ENCODE measurements at regions not wholly inside any gene's neighbourhood (a gene's known extent, or its start where the extent isn't known, plus 50 kb on each side); places are given as distances from the start of the nearest gene placed in this dataset.

DNA sequence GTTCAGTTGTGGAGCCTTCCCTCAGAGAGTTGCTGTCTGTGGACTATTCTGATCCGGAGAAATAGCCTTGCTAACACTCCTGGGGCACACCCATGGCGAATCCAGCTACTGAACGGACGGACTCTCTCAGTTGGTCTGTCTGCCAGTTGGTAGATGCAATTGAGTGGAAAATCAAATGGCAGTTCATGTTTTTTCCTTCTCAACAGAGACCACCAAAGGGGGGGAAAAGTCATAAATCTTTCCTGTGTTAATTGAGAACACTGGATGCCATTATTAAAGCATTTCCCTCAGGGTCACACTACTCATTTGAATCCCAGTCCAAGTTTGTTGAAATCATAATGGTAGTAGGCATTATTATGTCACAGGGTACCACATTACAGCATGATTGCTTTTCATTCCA, 354.3 kb upstream of the FAR2 start:
- ChIA-PET POLR2A (no interaction called here), CTCF (no interaction called here)
- no peak for DNase-seq (ENCODE audit: extremely low spot score)
- TF ChIP-seq FOXA1 (IDR thresholded peaks at IDR 0.05) (no peak), ZNF384 (IDR thresholded peaks at IDR 0.05) (no peak), FOXM1 (IDR thresholded peaks at IDR 0.05; ENCODE audit: borderline replicate concordance) (no peak), SUZ12 (IDR thresholded peaks at IDR 0.05) (no peak), FOXK2 (IDR thresholded peaks at IDR 0.05) (no peak), BHLHE40 (IDR thresholded peaks at IDR 0.05; ENCODE audit: borderline replicate concordance) (no peak), HDGF (IDR thresholded peaks at IDR 0.05; ENCODE audit: borderline replicate concordance) (no peak), CTBP1 (IDR thresholded peaks at IDR 0.05; ENCODE audit: borderline replicate concordance) (no peak), TARDBP (IDR thresholded peaks at IDR 0.05) (no peak), PKNOX1 (IDR thresholded peaks at IDR 0.05) (no peak), L3MBTL2 (conservative IDR thresholded peaks at IDR 0.05) (no peak), LEF1 (IDR thresholded peaks at IDR 0.05; ENCODE audit: borderline replicate concordance) (no peak)

DNA sequence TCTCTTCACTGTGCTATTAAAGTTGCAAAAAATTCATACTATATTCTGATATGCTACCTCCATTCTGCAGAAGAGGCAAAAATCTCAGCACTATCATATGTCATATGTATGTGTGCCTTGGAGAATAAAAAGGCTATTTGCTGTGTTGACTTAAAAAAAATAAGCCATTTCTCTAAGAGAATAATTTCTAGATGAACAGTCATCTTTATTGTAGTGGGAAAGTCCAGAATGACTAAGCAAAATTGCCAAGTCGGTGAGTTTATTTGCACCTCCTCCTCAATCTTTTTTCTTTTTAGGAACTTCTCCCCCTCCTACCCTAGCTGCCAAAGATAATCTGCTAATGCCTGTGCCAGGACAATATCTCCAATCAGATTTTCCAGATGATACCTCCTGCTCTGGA, 353.8 kb upstream of the FAR2 start:
- ChIA-PET POLR2A (no interaction called here), CTCF (no interaction called here)
- no peak for TF ChIP-seq ARNT (IDR thresholded peaks at IDR 0.05)
- TF ChIP-seq LEF1 (IDR thresholded peaks at IDR 0.05; ENCODE audit: borderline replicate concordance), result no peak
- TF ChIP-seq TARDBP (IDR thresholded peaks at IDR 0.05), result no peak
- TF ChIP-seq CTBP1 (IDR thresholded peaks at IDR 0.05; ENCODE audit: borderline replicate concordance), result no peak
- no peak for TF ChIP-seq ELF4 (IDR thresholded peaks at IDR 0.05)
- no peak for TF ChIP-seq L3MBTL2 (conservative IDR thresholded peaks at IDR 0.05)
- TF ChIP-seq PKNOX1 (IDR thresholded peaks at IDR 0.05), result no peak
- no peak for TF ChIP-seq BHLHE40 (IDR thresholded peaks at IDR 0.05; ENCODE audit: borderline replicate concordance)
- TF ChIP-seq HDGF (IDR thresholded peaks at IDR 0.05; ENCODE audit: borderline replicate concordance), result no peak
- no peak for TF ChIP-seq ZNF384 (IDR thresholded peaks at IDR 0.05)
- no peak for TF ChIP-seq FOXM1 (IDR thresholded peaks at IDR 0.05; ENCODE audit: borderline replicate concordance)
- TF ChIP-seq NFRKB (IDR thresholded peaks at IDR 0.05), result no peak
- no peak for TF ChIP-seq FOXK2 (IDR thresholded peaks at IDR 0.05)
- TF ChIP-seq FOXA1 (IDR thresholded peaks at IDR 0.05), result no peak
- no peak for TF ChIP-seq SUZ12 (IDR thresholded peaks at IDR 0.05)
- no peak for TF ChIP-seq SP1 (IDR thresholded peaks at IDR 0.05)
- no peak for DNase-seq (ENCODE audit: extremely low spot score)

- TF ChIP-seq BHLHE40 (IDR thresholded peaks at IDR 0.05; ENCODE audit: borderline replicate concordance) (no peak), SP1 (IDR thresholded peaks at IDR 0.05) (no peak), NFRKB (IDR thresholded peaks at IDR 0.05) (no peak), LEF1 (IDR thresholded peaks at IDR 0.05; ENCODE audit: borderline replicate concordance) (no peak), ELF4 (IDR thresholded peaks at IDR 0.05) (no peak), FOXK2 (IDR thresholded peaks at IDR 0.05) (no peak), SUZ12 (IDR thresholded peaks at IDR 0.05) (no peak), FOXA1 (IDR thresholded peaks at IDR 0.05) (no peak), L3MBTL2 (conservative IDR thresholded peaks at IDR 0.05) (no peak), FOXM1 (IDR thresholded peaks at IDR 0.05; ENCODE audit: borderline replicate concordance) (no peak), CTBP1 (IDR thresholded peaks at IDR 0.05; ENCODE audit: borderline replicate concordance) (no peak), HDGF (IDR thresholded peaks at IDR 0.05; ENCODE audit: borderline replicate concordance) (no peak), ZNF384 (IDR thresholded peaks at IDR 0.05) (no peak), TARDBP (IDR thresholded peaks at IDR 0.05) (no peak), PKNOX1 (IDR thresholded peaks at IDR 0.05) (no peak), ARNT (IDR thresholded peaks at IDR 0.05) (no peak)
- ChIA-PET POLR2A (no interaction called here), CTCF (no interaction called here)
- DNase-seq (ENCODE audit: extremely low spot score), result no peak
These were observed 349.7 kb upstream of the FAR2 start for GRCh38 chr12:28799348-28799747.

GRCh38 chr12:28800129-28800528, 348.9 kb upstream of the FAR2 start:
- TF ChIP-seq FOXK2 (IDR thresholded peaks at IDR 0.05), result no peak
- CTCF ChIA-PET, result no interaction called here
- POLR2A ChIA-PET, result no interaction called here

GRCh38 chr12:28802706-28803438, 346.2 kb upstream of the FAR2 start:
- CTCF ChIA-PET, result no interaction called here
- POLR2A ChIA-PET, result no interaction called here

More at GRCh38 chr12:28800129-28800528, 348.9 kb upstream of the FAR2 start:
- no peak for DNase-seq (ENCODE audit: extremely low spot score)

DNA sequence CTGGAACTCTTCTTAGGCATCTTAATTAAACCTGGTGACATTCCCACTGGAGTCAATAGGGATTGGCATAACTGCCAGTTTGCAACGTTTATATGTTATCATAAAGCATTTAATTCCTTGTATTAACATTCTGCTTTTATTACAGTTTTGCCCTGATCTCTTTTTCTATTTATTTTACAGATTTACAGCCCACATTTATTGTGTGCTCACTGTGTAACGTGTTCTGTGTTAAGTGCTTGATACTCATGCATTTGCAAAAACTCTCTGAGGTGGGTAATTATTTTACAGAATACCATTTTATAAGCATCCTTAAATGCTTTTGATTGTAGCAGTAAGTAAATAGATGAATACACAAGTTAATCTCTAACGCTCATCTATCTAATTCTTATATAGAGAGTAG, 341.5 kb upstream of the FAR2 start:
- no peak for DNase-seq (ENCODE audit: extremely low spot score)
- POLR2A ChIA-PET, result no interaction called here
- CTCF ChIA-PET, result no interaction called here
- TF ChIP-seq SP1 (IDR thresholded peaks at IDR 0.05), result no peak
- TF ChIP-seq CTBP1 (IDR thresholded peaks at IDR 0.05; ENCODE audit: borderline replicate concordance), result no peak
- TF ChIP-seq ZNF384 (IDR thresholded peaks at IDR 0.05), result no peak
- no peak for TF ChIP-seq HDGF (IDR thresholded peaks at IDR 0.05; ENCODE audit: borderline replicate concordance)
- TF ChIP-seq TARDBP (IDR thresholded peaks at IDR 0.05), result no peak
- no peak for TF ChIP-seq ELF4 (IDR thresholded peaks at IDR 0.05)
- no peak for TF ChIP-seq FOXK2 (IDR thresholded peaks at IDR 0.05)
- TF ChIP-seq LEF1 (IDR thresholded peaks at IDR 0.05; ENCODE audit: borderline replicate concordance), result no peak
- TF ChIP-seq FOXM1 (IDR thresholded peaks at IDR 0.05; ENCODE audit: borderline replicate concordance), result no peak
- no peak for TF ChIP-seq SUZ12 (IDR thresholded peaks at IDR 0.05)
- no peak for TF ChIP-seq PKNOX1 (IDR thresholded peaks at IDR 0.05)
- no peak for TF ChIP-seq FOXA1 (IDR thresholded peaks at IDR 0.05)
- TF ChIP-seq ARNT (IDR thresholded peaks at IDR 0.05), result no peak
- no peak for TF ChIP-seq BHLHE40 (IDR thresholded peaks at IDR 0.05; ENCODE audit: borderline replicate concordance)

More at GRCh38 chr12:28802706-28803438, 346.2 kb upstream of the FAR2 start:
- no peak for DNase-seq (ENCODE audit: extremely low spot score)
- TF ChIP-seq FOXA1 (IDR thresholded peaks at IDR 0.05) (no peak), SP1 (IDR thresholded peaks at IDR 0.05) (no peak), TARDBP (IDR thresholded peaks at IDR 0.05) (no peak), FOXK2 (IDR thresholded peaks at IDR 0.05) (no peak), BHLHE40 (IDR thresholded peaks at IDR 0.05; ENCODE audit: borderline replicate concordance) (no peak), ZNF384 (IDR thresholded peaks at IDR 0.05) (no peak), SUZ12 (IDR thresholded peaks at IDR 0.05) (no peak), ELF4 (IDR thresholded peaks at IDR 0.05) (no peak)
